Activated B cell treated with CpG ODN at 0.5 μM for 24 hours (primary cell): ENCODE measurements at regions not wholly inside any gene's neighbourhood (a gene's known extent, or its start where the extent isn't known, plus 50 kb on each side); places are given as distances from the start of the nearest gene placed in this dataset.

Experiments
- ATAC-seq: fragments of 200-7000 bp; cut with Tn5 transposase; one replicate; pipeline ENCODE4 v1.10.0; 2021; ENCODE audit warnings: low read depth, mild to moderate bottlenecking, moderate library complexity
- CTCF ChIA-PET: fragments of 350-600 bp; sonication (Branson Sonifier 250); formaldehyde crosslinking; loops from one replicate; lab custom pipeline; 2021; ENCODE audit warnings: antibody characterized with exemption; lab: Charles Lee
- POLR2A ChIA-PET: fragments of 350-600 bp; sonication (Branson Sonifier 250); formaldehyde crosslinking; loops from one replicate; lab custom pipeline; 2021; ENCODE audit warnings: antibody characterized with exemption; lab: Charles Lee
- DNase-seq: peaks from one replicate; pipeline ENCODE4 v3.0.0; 2022
- H3K27ac Mint-ChIP-seq: one replicate; pipeline ENCODE4 v1.8.0; 2020; ENCODE audit warnings: mixed read lengths
- H3K27me3 Mint-ChIP-seq: one replicate; pipeline ENCODE4 v1.8.0; 2021; ENCODE audit warnings: mixed read lengths
- H3K36me3 Mint-ChIP-seq: one replicate; pipeline ENCODE4 v1.8.0; 2021; ENCODE audit warnings: low read depth, mixed read lengths
- H3K4me1 Mint-ChIP-seq: one replicate; pipeline ENCODE4 v1.8.0; 2021; ENCODE audit warnings: mixed read lengths
- H3K4me3 Mint-ChIP-seq: one replicate; pipeline ENCODE4 v1.8.0; 2020; ENCODE audit warnings: mild to moderate bottlenecking, mixed read lengths
- H3K9me3 Mint-ChIP-seq: one replicate; pipeline ENCODE4 v1.8.0; 2020; ENCODE audit warnings: mixed read lengths
- CTCF ChIP-seq: fragments of 200-600 bp; IDR thresholded peaks from one replicate; pipeline ENCODE4 v1.8.0; 2022; ENCODE audit warnings: antibody characterized with exemption, mild to moderate bottlenecking
- intact Hi-C: fragments of 100-400 bp; cut with micrococcal nuclease; formaldehyde crosslinking; loops from one replicate; pipeline ENCODE4 v1.15.1; 2024

- Mint-ChIP-seq H3K4me3 (no peak overlapping the region), H3K36me3 (no peaks in the 10 kb centered on the region), H3K27me3 (peaks cover 29% of the 10 kb centered on the region), H3K9me3 (peaks cover 7% of the 10 kb centered on the region), H3K27ac (no peak overlapping the region), H3K4me1 (no peaks in the 10 kb centered on the region)
- ChIA-PET POLR2A (no interaction called here), CTCF (no interaction called here)
- DNase-seq (no peak), ATAC-seq (no peak)
- TF ChIP-seq CTCF: no peak
- intact Hi-C loops: no loop called here
Measured at GRCh38 chr16:87548046-87548445, 54.3 kb upstream of the JPH3 start.

- Mint-ChIP-seq H3K27ac (no peak overlapping the region), H3K9me3 (peaks cover 7% of the 10 kb centered on the region), H3K36me3 (no peaks in the 10 kb centered on the region), H3K4me1 (no peaks in the 10 kb centered on the region), H3K4me3 (no peak overlapping the region), H3K27me3 (peaks cover 42% of the 10 kb centered on the region)
- no peak for TF ChIP-seq CTCF
- ChIA-PET CTCF (no interaction called here), POLR2A (no interaction called here)
- intact Hi-C loops: no loop called here
- no peak for ATAC-seq
- DNase-seq: no peak
Measured at GRCh38 chr16:87543436-87544191, 50.8 kb upstream of the ZCCHC14 start.

- no peak overlapping the region for H3K4me3 Mint-ChIP-seq
- ATAC-seq: no peak
- no peak for TF ChIP-seq CTCF
- H3K4me1 Mint-ChIP-seq: no peaks in the 10 kb centered on the region
- DNase-seq: no peak
- CTCF ChIA-PET: no interaction called here
- no peak overlapping the region for H3K27ac Mint-ChIP-seq
- H3K27me3 Mint-ChIP-seq: peaks cover 39% of the 10 kb centered on the region
- H3K36me3 Mint-ChIP-seq: no peaks in the 10 kb centered on the region
- peaks cover 7% of the 10 kb centered on the region for H3K9me3 Mint-ChIP-seq
- intact Hi-C loops: no loop called here
- POLR2A ChIA-PET: no interaction called here
Measured at GRCh38 chr16:87542531-87543102, 49.8 kb upstream of the ZCCHC14 start.
